HCT116 (cell line): ENCODE measurements at regions not wholly inside any gene's neighbourhood (a gene's known extent, or its start where the extent isn't known, plus 50 kb on each side); places are given as distances from the start of the nearest gene placed in this dataset.

Source experiments
- EZH2 ChIP-seq: fragments of 200-600 bp; sonication (generic); IDR thresholded peaks from 2 replicates; pipeline ENCODE4 v1.6.1; 2017; ENCODE audit warnings: antibody characterized with exemption, mixed run types
- POLR2A ChIP-seq: IDR thresholded peaks from 2 replicates; pipeline ENCODE4 v1.7.0; 2011; ENCODE audit warnings: borderline replicate concordance; ENCODE audit not compliant: insufficient read depth, insufficient read length; ENCODE audit errors: extremely low read depth
- POLR2AphosphoS5 ChIP-seq: IDR thresholded peaks from 2 replicates; pipeline ENCODE4 v1.6.1; 2011; ENCODE audit warnings: mild to moderate bottlenecking, low read depth, low read length, moderate library complexity
- SIN3A ChIP-seq: IDR thresholded peaks from 2 replicates; pipeline ENCODE4 v1.6.1; 2012; ENCODE audit warnings: low read depth
- YY1 ChIP-seq: IDR thresholded peaks from 2 replicates; pipeline ENCODE4 v1.6.1; 2011; ENCODE audit warnings: low read length, low read depth, moderate library complexity, mild to moderate bottlenecking; ENCODE audit not compliant: insufficient replicate concordance; ENCODE audit errors: extremely low read depth
- TF ChIP-seq, protein P1 (sequence below), 3 experiments: fragments of 200-600 bp in 1 of 3; sonication (generic) in 1 of 3; IDR thresholded peaks in 2 of 3; conservative IDR thresholded peaks in 1 of 3; 2 replicates each; pipeline ENCODE4 v1.5.1; 2012 to 2017; ENCODE audit warnings: low read depth in 2 of 3, low read length in 2 of 3, antibody characterized with exemption in 1 of 3, borderline replicate concordance in 1 of 3, control low read depth in 1 of 3, mild to moderate bottlenecking in 1 of 3, mixed read lengths in 1 of 3, mixed run types in 1 of 3, moderate library complexity in 1 of 3; ENCODE audit not compliant: insufficient read depth in 1 of 3
- TF ChIP-seq, protein P2 (sequence below): IDR thresholded peaks from 2 replicates; pipeline ENCODE4 v1.6.1; 2012; ENCODE audit warnings: low read depth
- TF ChIP-seq, protein P3 (sequence below): IDR thresholded peaks from 2 replicates; pipeline ENCODE4 v1.6.1; 2011; ENCODE audit warnings: mild to moderate bottlenecking, low read length, moderate library complexity; ENCODE audit not compliant: insufficient replicate concordance; ENCODE audit errors: extremely low read depth
- TF ChIP-seq, protein P4 (sequence below): IDR thresholded peaks from 2 replicates; pipeline ENCODE4 v1.6.1; 2012

DNA sequence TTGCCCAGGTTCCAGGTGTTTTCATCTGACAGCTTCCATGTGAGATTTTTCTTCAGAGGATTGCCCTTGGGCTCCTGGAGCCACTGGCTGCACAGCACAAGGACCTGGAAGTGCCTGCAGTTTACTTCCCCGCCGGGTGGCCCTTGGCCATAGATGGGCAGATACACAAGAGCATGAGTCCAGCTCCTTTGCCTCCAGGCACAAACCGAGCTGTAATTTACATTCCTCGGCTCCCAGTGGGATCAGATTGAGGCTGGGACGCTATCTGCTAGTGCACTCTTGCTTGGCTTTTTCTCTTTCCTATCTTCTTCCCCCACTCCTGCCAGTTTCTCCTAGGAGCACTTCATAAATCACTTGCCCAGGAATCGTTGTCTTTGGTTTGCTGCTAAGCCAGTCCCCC is 85.4 kb upstream of the RALY start:
- TF ChIP-seq, protein P1, sequence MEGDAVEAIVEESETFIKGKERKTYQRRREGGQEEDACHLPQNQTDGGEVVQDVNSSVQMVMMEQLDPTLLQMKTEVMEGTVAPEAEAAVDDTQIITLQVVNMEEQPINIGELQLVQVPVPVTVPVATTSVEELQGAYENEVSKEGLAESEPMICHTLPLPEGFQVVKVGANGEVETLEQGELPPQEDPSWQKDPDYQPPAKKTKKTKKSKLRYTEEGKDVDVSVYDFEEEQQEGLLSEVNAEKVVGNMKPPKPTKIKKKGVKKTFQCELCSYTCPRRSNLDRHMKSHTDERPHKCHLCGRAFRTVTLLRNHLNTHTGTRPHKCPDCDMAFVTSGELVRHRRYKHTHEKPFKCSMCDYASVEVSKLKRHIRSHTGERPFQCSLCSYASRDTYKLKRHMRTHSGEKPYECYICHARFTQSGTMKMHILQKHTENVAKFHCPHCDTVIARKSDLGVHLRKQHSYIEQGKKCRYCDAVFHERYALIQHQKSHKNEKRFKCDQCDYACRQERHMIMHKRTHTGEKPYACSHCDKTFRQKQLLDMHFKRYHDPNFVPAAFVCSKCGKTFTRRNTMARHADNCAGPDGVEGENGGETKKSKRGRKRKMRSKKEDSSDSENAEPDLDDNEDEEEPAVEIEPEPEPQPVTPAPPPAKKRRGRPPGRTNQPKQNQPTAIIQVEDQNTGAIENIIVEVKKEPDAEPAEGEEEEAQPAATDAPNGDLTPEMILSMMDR (IDR thresholded peaks at IDR 0.05 in 2 of 3, conservative IDR thresholded peaks at IDR 0.05 in 1 of 3; ENCODE audit: borderline replicate concordance in 1 of 3, insufficient read depth in 1 of 3, low read depth in 2 of 3, low read length in 2 of 3) = no peak
- TF ChIP-seq POLR2AphosphoS5 (no peak), EZH2 (no peak), POLR2A (no peak), YY1 (no peak), SIN3A (no peak)
- TF ChIP-seq, protein P2, sequence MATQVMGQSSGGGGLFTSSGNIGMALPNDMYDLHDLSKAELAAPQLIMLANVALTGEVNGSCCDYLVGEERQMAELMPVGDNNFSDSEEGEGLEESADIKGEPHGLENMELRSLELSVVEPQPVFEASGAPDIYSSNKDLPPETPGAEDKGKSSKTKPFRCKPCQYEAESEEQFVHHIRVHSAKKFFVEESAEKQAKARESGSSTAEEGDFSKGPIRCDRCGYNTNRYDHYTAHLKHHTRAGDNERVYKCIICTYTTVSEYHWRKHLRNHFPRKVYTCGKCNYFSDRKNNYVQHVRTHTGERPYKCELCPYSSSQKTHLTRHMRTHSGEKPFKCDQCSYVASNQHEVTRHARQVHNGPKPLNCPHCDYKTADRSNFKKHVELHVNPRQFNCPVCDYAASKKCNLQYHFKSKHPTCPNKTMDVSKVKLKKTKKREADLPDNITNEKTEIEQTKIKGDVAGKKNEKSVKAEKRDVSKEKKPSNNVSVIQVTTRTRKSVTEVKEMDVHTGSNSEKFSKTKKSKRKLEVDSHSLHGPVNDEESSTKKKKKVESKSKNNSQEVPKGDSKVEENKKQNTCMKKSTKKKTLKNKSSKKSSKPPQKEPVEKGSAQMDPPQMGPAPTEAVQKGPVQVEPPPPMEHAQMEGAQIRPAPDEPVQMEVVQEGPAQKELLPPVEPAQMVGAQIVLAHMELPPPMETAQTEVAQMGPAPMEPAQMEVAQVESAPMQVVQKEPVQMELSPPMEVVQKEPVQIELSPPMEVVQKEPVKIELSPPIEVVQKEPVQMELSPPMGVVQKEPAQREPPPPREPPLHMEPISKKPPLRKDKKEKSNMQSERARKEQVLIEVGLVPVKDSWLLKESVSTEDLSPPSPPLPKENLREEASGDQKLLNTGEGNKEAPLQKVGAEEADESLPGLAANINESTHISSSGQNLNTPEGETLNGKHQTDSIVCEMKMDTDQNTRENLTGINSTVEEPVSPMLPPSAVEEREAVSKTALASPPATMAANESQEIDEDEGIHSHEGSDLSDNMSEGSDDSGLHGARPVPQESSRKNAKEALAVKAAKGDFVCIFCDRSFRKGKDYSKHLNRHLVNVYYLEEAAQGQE = no peak
- TF ChIP-seq, protein P3, sequence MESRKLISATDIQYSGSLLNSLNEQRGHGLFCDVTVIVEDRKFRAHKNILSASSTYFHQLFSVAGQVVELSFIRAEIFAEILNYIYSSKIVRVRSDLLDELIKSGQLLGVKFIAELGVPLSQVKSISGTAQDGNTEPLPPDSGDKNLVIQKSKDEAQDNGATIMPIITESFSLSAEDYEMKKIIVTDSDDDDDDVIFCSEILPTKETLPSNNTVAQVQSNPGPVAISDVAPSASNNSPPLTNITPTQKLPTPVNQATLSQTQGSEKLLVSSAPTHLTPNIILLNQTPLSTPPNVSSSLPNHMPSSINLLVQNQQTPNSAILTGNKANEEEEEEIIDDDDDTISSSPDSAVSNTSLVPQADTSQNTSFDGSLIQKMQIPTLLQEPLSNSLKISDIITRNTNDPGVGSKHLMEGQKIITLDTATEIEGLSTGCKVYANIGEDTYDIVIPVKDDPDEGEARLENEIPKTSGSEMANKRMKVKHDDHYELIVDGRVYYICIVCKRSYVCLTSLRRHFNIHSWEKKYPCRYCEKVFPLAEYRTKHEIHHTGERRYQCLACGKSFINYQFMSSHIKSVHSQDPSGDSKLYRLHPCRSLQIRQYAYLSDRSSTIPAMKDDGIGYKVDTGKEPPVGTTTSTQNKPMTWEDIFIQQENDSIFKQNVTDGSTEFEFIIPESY = no peak
- TF ChIP-seq, protein P4, sequence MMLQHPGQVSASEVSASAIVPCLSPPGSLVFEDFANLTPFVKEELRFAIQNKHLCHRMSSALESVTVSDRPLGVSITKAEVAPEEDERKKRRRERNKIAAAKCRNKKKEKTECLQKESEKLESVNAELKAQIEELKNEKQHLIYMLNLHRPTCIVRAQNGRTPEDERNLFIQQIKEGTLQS = no peak
